ENCODE measurements at regions not wholly inside any gene's neighbourhood (a gene's known extent, or its start where the extent isn't known, plus 50 kb on each side); places are given as distances from the start of the nearest gene placed in this dataset.

DNA sequence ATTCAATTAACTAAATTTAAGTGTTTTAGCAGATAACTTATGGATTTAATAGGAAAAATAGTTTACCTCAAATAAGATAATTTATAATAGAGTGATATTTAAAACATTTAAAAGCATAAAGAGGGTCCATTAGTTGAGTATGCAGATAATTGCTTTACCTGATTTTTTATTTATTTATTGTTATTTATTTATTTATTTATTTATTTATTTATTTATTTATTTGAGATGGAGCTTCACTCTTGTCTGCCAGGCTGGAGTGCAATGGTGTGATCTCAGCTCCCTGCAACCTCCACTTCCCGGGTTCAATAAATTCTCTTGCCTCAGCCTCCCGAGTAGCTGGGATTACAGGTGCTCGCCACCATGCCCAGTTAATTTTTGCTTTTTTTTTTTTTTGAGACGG is 982.9 kb downstream of the TFAP2A start:
- H4K20me1 ChIP-seq (replicated peaks; ENCODE audit: control insufficient read depth, extremely low read depth, insufficient read depth, low read length): no peaks in the 10 kb centered on the region
- H3K9ac ChIP-seq (replicated peaks; ENCODE audit: extremely low read depth, insufficient read depth, low read length): no peak overlapping the region
- ChIA-PET CTCF (no interaction called here), POLR2A (no interaction called here)
- H3K9me1 ChIP-seq (replicated peaks; ENCODE audit: control insufficient read depth, extremely low read depth, insufficient read depth, low read length): no peaks in the 10 kb centered on the region
- dilution Hi-C loops (cut with MboI; ENCODE audit: extremely low pct_ligation_motif_present, low sequenced_read_pairs) (no loop called here), intact Hi-C loops (cut with micrococcal nuclease) (no loop called here)
- no TSS peak for BruUV-seq (replicated peaks)
- no peak overlapping the region for H3K4me2 ChIP-seq (ENCODE audit: insufficient read depth, low read length)
- H3K4me1 ChIP-seq (ENCODE audit: control insufficient read depth, extremely low read depth, insufficient read depth, low read length): no peaks in the 10 kb centered on the region
- no peaks in the 10 kb centered on the region for H3K9me3 ChIP-seq (replicated peaks; ENCODE audit: control insufficient read depth, insufficient read depth, low read length)
- no peak overlapping the region for H3K27ac ChIP-seq (ENCODE audit: insufficient read depth, low read depth, low read length)
- DNase-seq (ENCODE audit: low read depth, low spot score) (no peak), FAIRE-seq (no peak)
- H3K4me3 ChIP-seq (replicated peaks in 1 of 3; ENCODE audit: insufficient read depth in 1 of 3, low read depth in 1 of 3, low read length in 3 of 3): no peak overlapping the region
- no peak for TF ChIP-seq EZH2 (IDR thresholded peaks at IDR 0.05; ENCODE audit: borderline replicate concordance, low read depth, low read length, severe bottlenecking)
- TF ChIP-seq MYC (IDR thresholded peaks at IDR 0.05; ENCODE audit: low read depth, low read length): no peak
- TF ChIP-seq, protein P1, sequence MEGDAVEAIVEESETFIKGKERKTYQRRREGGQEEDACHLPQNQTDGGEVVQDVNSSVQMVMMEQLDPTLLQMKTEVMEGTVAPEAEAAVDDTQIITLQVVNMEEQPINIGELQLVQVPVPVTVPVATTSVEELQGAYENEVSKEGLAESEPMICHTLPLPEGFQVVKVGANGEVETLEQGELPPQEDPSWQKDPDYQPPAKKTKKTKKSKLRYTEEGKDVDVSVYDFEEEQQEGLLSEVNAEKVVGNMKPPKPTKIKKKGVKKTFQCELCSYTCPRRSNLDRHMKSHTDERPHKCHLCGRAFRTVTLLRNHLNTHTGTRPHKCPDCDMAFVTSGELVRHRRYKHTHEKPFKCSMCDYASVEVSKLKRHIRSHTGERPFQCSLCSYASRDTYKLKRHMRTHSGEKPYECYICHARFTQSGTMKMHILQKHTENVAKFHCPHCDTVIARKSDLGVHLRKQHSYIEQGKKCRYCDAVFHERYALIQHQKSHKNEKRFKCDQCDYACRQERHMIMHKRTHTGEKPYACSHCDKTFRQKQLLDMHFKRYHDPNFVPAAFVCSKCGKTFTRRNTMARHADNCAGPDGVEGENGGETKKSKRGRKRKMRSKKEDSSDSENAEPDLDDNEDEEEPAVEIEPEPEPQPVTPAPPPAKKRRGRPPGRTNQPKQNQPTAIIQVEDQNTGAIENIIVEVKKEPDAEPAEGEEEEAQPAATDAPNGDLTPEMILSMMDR (IDR thresholded peaks at IDR 0.05; ENCODE audit: extremely low read depth in 1 of 2, insufficient read depth in 1 of 2, low read depth in 1 of 2, low read length in 2 of 2): no peak
- TF ChIP-seq POLR2A (IDR thresholded peaks at IDR 0.05; ENCODE audit: low read depth, low read length): no peak
- no peak for TF ChIP-seq FOS (IDR thresholded peaks at IDR 0.05; ENCODE audit: borderline replicate concordance, insufficient read depth, low read length)
- TF ChIP-seq POLR2AphosphoS5 (IDR thresholded peaks at IDR 0.05; ENCODE audit: insufficient read depth, low read depth, low read length): no peak
- no peak for TF ChIP-seq GATA2 (IDR thresholded peaks at IDR 0.05; ENCODE audit: insufficient read depth, insufficient read length, low read depth, low read length)
- TF ChIP-seq JUN (IDR thresholded peaks at IDR 0.05; ENCODE audit: borderline replicate concordance, insufficient read depth, insufficient read length, low read depth): no peak
- TF ChIP-seq, protein P2, sequence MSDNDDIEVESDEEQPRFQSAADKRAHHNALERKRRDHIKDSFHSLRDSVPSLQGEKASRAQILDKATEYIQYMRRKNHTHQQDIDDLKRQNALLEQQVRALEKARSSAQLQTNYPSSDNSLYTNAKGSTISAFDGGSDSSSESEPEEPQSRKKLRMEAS (IDR thresholded peaks at IDR 0.05; ENCODE audit: insufficient read depth, insufficient read length): no peak
- H3K79me2 ChIP-seq (ENCODE audit: control insufficient read depth, insufficient read depth, low read length): no peaks in the 10 kb centered on the region
- H3K27me3 ChIP-seq (ENCODE audit: control insufficient read depth in 2 of 2, insufficient read depth in 2 of 2, low read length in 2 of 2): no peaks in the 10 kb centered on the region
- H2AFZ ChIP-seq (ENCODE audit: low read depth, low read length): no peak overlapping the region
- no peaks in the 10 kb centered on the region for H3K36me3 ChIP-seq (ENCODE audit: control insufficient read depth in 2 of 2, extremely low read depth in 1 of 2, insufficient read depth in 2 of 2, low read length in 2 of 2)
